Lower leg skin (tissue), 3 donors: ENCODE measurements at regions not wholly inside any gene's neighbourhood (a gene's known extent, or its start where the extent isn't known, plus 50 kb on each side); places are given as distances from the start of the nearest gene placed in this dataset.

ENCODE experiments used
- POLR2A ChIP-seq, 2 donors: fragments of 450-650 bp; IDR thresholded peaks; one replicate each; pipeline ENCODE4 v1.6.1; 2016 to 2017; ENCODE audit warnings: antibody characterized with exemption in 2 of 2, mild to moderate bottlenecking in 1 of 2, moderate library complexity in 1 of 2
- TF ChIP-seq, protein P1 (sequence below), 3 donors: fragments of 450-650 bp; IDR thresholded peaks; one replicate each; pipeline ENCODE4 v1.5.1; 2016; ENCODE audit warnings: antibody characterized with exemption in 3 of 3, mild to moderate bottlenecking in 3 of 3, moderate library complexity in 2 of 3

DNA sequence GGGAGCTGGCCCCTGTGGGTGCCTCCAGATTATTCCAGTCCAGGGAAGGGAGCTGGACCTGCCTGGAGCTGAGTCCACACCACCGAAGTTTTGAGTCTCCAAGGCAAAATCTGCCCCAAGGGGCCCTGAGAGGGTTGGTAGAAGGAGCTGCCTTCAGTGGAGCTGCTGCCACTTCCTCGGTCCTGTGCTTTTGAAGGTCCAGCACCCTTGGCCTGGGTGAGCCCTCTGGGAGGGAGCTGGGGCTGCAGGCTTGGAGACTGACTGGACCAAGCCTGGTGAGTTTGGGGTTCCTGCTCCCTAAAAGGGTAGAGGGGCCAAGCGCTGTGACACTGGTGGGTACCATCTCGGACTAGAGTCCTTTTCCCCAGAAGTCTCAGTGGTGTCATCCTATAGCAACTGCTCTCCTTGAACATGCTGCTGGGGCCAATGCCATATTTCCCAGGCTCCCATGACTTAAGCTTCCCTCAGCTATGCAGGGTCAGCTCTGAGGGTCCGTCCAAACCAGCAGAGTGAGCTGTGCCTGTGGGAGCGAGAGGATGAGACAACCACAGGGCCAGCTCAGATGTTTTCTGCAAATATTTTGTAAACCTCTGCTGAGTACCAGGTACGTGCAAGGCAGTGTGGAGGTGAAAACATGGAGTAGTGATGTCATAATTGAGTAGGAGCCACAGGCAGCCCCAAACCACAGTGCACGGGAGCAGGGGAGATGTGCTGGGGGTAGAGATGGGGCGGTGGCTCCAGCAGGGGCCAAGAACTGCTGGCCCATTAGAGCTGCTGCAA is 96.0 kb downstream of the ABHD5 start:
- TF ChIP-seq, protein P1, sequence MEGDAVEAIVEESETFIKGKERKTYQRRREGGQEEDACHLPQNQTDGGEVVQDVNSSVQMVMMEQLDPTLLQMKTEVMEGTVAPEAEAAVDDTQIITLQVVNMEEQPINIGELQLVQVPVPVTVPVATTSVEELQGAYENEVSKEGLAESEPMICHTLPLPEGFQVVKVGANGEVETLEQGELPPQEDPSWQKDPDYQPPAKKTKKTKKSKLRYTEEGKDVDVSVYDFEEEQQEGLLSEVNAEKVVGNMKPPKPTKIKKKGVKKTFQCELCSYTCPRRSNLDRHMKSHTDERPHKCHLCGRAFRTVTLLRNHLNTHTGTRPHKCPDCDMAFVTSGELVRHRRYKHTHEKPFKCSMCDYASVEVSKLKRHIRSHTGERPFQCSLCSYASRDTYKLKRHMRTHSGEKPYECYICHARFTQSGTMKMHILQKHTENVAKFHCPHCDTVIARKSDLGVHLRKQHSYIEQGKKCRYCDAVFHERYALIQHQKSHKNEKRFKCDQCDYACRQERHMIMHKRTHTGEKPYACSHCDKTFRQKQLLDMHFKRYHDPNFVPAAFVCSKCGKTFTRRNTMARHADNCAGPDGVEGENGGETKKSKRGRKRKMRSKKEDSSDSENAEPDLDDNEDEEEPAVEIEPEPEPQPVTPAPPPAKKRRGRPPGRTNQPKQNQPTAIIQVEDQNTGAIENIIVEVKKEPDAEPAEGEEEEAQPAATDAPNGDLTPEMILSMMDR (IDR thresholded peaks at IDR 0.05), result no peak
- no peak for TF ChIP-seq POLR2A (IDR thresholded peaks at IDR 0.05)
